PC-9 (cell line): ENCODE measurements at regions not wholly inside any gene's neighbourhood (a gene's known extent, or its start where the extent isn't known, plus 50 kb on each side); places are given as distances from the start of the nearest gene placed in this dataset.

Experiments
- BruUV-seq: library from RNA; stranded (reverse); fragments of 400-500 nt; replicated peaks from 2 replicates; lab custom pipeline; 2021; lab: Mats Ljungman, UMichigan
- CTCF ChIA-PET: fragments of 300-600 bp; sonication (Branson Sonifier 250); formaldehyde crosslinking; loops from one replicate; lab custom pipeline; 2022; ENCODE audit warnings: antibody characterized with exemption; lab: Charles Lee
- POLR2A ChIA-PET: fragments of 300-600 bp; sonication (Branson Sonifier 250); formaldehyde crosslinking; loops from one replicate; lab custom pipeline; 2022; ENCODE audit warnings: antibody characterized with exemption; ENCODE audit not compliant: unreplicated experiment; lab: Charles Lee
- DNase-seq, 2 experiments: peaks; one replicate each; pipeline versions ENCODE4 v3.0.0 to v3.0.0-alpha.2; 2015 to 2022; ENCODE audit warnings: mixed read lengths in 1 of 2
- H2AFZ ChIP-seq: fragments of 200-600 bp; sonication (generic); 2 replicates; pipeline ENCODE4 v1.8.1; 2017; ENCODE audit warnings: antibody characterized with exemption
- H3F3A ChIP-seq: fragments of 200-600 bp; sonication (generic); 2 replicates; pipeline ENCODE4 v1.8.1; 2017; ENCODE audit warnings: antibody characterized with exemption, mild to moderate bottlenecking, low read depth; ENCODE audit not compliant: insufficient read depth
- H3K27ac ChIP-seq: fragments of 200-600 bp; sonication (generic); 2 replicates; pipeline ENCODE4 v1.6.1; 2016; ENCODE audit warnings: mixed run types
- H3K27me3 ChIP-seq: fragments of 200-600 bp; sonication (generic); 2 replicates; pipeline ENCODE4 v1.6.1; 2016; ENCODE audit warnings: low read depth, mixed run types; ENCODE audit not compliant: insufficient read depth
- H3K36me3 ChIP-seq: fragments of 200-600 bp; sonication (generic); 2 replicates; pipeline ENCODE4 v1.6.1; 2016; ENCODE audit warnings: low read depth, mixed run types
- H3K4me1 ChIP-seq: fragments of 200-600 bp; sonication (generic); replicated peaks from 2 replicates; pipeline ENCODE4 v1.6.1; 2016; ENCODE audit warnings: mixed run types; ENCODE audit not compliant: insufficient read depth
- H3K4me2 ChIP-seq: fragments of 200-600 bp; sonication (generic); 2 replicates; pipeline ENCODE4 v1.6.1; 2017; ENCODE audit warnings: mixed run types
- H3K4me3 ChIP-seq: fragments of 200-600 bp; sonication (generic); 2 replicates; pipeline ENCODE4 v1.6.1; 2016; ENCODE audit warnings: mixed run types
- H3K79me2 ChIP-seq: fragments of 200-600 bp; sonication (generic); 2 replicates; pipeline ENCODE4 v1.6.1; 2017; ENCODE audit warnings: low read depth, mixed run types
- H3K9me2 ChIP-seq: fragments of 200-600 bp; sonication (generic); 2 replicates; pipeline ENCODE4 v1.8.1; 2017; ENCODE audit warnings: mild to moderate bottlenecking; ENCODE audit not compliant: insufficient read depth
- H3K9me3 ChIP-seq: fragments of 200-600 bp; sonication (generic); 2 replicates; pipeline ENCODE4 v1.8.1; 2016; ENCODE audit warnings: low read depth; ENCODE audit not compliant: insufficient read depth
- H4K20me1 ChIP-seq: fragments of 200-600 bp; sonication (generic); 2 replicates; pipeline ENCODE4 v1.8.1; 2017; ENCODE audit not compliant: insufficient read depth
- CTCF ChIP-seq: fragments of 200-600 bp; sonication (generic); conservative IDR thresholded peaks from 2 replicates; pipeline ENCODE4 v1.6.1; 2017; ENCODE audit warnings: mixed run types, antibody characterized with exemption, mild to moderate bottlenecking, moderate library complexity
- EZH2 ChIP-seq: fragments of 200-600 bp; sonication (generic); IDR thresholded peaks from 2 replicates; pipeline ENCODE4 v1.8.0; 2017; ENCODE audit warnings: antibody characterized with exemption, low read depth
- intact Hi-C: fragments of 100-400 bp; cut with micrococcal nuclease; formaldehyde crosslinking; loops from one replicate; pipeline ENCODE4 v1.10.0; 2022; ENCODE audit not compliant: unreplicated experiment

GRCh38 chr15:95519887-95520286 is 810.6 kb upstream of the NR2F2 start:
- Histone ChIP-seq H3K36me3 (no peaks in the 10 kb centered on the region), H3F3A (no peaks in the 10 kb centered on the region), H3K4me3 (no peak overlapping the region), H3K27ac (no peak overlapping the region), H3K79me2 (no peaks in the 10 kb centered on the region), H3K4me1 (no peaks in the 10 kb centered on the region), H3K27me3 (no peaks in the 10 kb centered on the region), H3K9me3 (no peaks in the 10 kb centered on the region), H3K4me2 (no peak overlapping the region), H4K20me1 (no peaks in the 10 kb centered on the region), H3K9me2 (no peaks in the 10 kb centered on the region), H2AFZ (no peak overlapping the region)
- CTCF ChIA-PET = no interaction called here
- intact Hi-C loops = no loop called here
- DNase-seq = no peak
- TF ChIP-seq CTCF (no peak), EZH2 (no peak)
- no TSS peak for BruUV-seq
- POLR2A ChIA-PET = interaction anchor here (0.6 kb wide), 1 partner anchor 239 kb away, joined by 13 read pairs; no protein-coding TSS in a partner anchor

- ChIA-PET CTCF (no interaction called here), POLR2A (no interaction called here)
- DNase-seq = no peak
- Histone ChIP-seq H3K27ac (no peak overlapping the region), H3K27me3 (no peaks in the 10 kb centered on the region), H3K9me3 (no peaks in the 10 kb centered on the region), H3K36me3 (no peaks in the 10 kb centered on the region), H4K20me1 (no peaks in the 10 kb centered on the region), H3K4me2 (no peak overlapping the region), H3K9me2 (no peaks in the 10 kb centered on the region), H3K79me2 (no peaks in the 10 kb centered on the region), H3K4me3 (no peak overlapping the region), H3F3A (no peaks in the 10 kb centered on the region), H3K4me1 (no peaks in the 10 kb centered on the region), H2AFZ (no peak overlapping the region)
- TF ChIP-seq EZH2 = no peak
- no peak for TF ChIP-seq CTCF
- no TSS peak for BruUV-seq
- intact Hi-C loops = no loop called here
These were observed 810.0 kb upstream of the NR2F2 start for GRCh38 chr15:95520511-95520910.

DNA sequence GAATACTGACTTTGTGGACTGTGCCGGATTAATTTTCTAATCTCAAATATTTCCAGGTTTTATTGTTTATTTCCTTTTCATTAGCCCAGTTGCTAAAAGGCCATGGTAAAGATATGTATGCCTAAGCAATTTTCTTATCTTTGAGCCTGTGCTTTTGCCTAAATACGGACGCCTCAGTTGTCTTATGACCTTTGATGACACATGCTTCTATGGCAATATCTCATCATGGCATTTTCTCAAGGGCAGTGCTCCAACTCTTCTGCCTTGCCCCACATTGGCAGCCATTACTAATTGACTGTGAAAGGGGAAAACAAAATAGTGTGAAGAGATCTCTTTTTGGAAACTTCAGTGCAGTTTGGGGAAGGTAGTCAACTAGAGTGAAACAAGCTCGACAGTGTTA is 809.6 kb upstream of the NR2F2 start:
- intact Hi-C loops = no loop called here
- H3K79me2 ChIP-seq = no peaks in the 10 kb centered on the region
- no TSS peak for BruUV-seq
- H3K9me2 ChIP-seq = no peaks in the 10 kb centered on the region
- no peaks in the 10 kb centered on the region for H3K36me3 ChIP-seq
- no peak overlapping the region for H2AFZ ChIP-seq
- no peak overlapping the region for H3K27ac ChIP-seq
- no peak for DNase-seq
- H3K4me3 ChIP-seq = no peak overlapping the region
- no peaks in the 10 kb centered on the region for H3K9me3 ChIP-seq
- TF ChIP-seq EZH2 (no peak), CTCF (no peak)
- POLR2A ChIA-PET = no interaction called here
- CTCF ChIA-PET = no interaction called here
- no peaks in the 10 kb centered on the region for H3F3A ChIP-seq
- no peaks in the 10 kb centered on the region for H4K20me1 ChIP-seq
- H3K27me3 ChIP-seq = no peaks in the 10 kb centered on the region
- no peak overlapping the region for H3K4me2 ChIP-seq
- no peaks in the 10 kb centered on the region for H3K4me1 ChIP-seq
